ENCODE measurements at regions not wholly inside any gene's neighbourhood (a gene's known extent, or its start where the extent isn't known, plus 50 kb on each side); places are given as distances from the start of the nearest gene placed in this dataset.

DNA sequence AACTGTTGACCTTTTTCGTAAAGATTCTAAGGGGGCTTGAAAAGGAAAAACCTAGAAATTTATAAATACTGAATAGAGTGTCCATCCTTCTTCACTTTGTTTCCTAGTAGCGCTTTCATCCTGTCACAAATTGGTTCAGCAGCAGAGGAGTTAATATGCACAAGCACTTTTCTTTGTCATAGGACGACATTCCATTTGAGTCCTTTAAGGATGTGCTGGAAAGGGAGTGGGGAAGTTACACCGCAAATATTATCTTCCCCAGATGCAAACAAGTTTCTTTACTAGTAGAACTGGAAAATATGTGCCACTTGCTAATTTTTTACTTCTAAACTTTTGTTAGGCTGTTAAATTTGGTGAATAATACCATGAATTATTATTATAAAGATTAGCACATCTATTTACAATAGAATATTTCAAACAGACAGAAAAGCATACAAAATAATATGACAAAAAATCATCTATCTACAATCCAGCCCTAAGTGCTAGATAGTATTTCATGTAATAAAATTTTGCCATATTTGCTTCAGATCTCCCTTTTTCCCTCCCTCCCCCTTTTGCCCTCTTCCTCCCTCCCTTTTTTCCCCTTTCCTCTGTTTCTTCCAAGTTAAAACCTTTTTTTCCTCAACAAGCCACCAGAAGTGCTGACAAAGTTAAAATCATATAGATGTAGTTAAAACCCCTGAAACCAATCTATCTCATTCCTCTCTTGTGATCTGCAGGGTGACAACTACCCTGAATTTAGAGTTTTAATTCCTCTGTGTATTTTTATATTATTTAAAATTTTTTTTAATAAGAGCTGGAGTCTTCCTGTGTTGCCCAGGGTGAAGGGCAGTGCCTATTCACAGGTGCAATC lies 50.5 kb upstream of the MAP4K3 start:
- Histone ChIP-seq H3K9ac (ENCODE audit: low read length) (no peak overlapping the region), H3K9me3 (ENCODE audit: low read length) (no peaks in the 10 kb centered on the region), H3K27ac (ENCODE audit: low read length) (no peak overlapping the region), H3K79me2 (ENCODE audit: low read length) (no peaks in the 10 kb centered on the region), H3K9me2 (replicated peaks; ENCODE audit: insufficient read depth, low read length) (no peaks in the 10 kb centered on the region), H3K36me3 (ENCODE audit: insufficient read depth, low read length) (no peaks in the 10 kb centered on the region), H3K27me3 (ENCODE audit: low read length) (no peaks in the 10 kb centered on the region), H3K4me3 (ENCODE audit: low read length) (no peak overlapping the region), H2AFZ (ENCODE audit: low read length) (no peak overlapping the region), H3K4me1 (ENCODE audit: low read length) (peaks cover 23% of the 10 kb centered on the region), H4K20me1 (ENCODE audit: insufficient read depth, low read depth, low read length) (no peaks in the 10 kb centered on the region), H3K4me2 (ENCODE audit: low read depth, low read length, poor library complexity, severe bottlenecking) (no peak overlapping the region)
- DNase-seq: no peak

DNA sequence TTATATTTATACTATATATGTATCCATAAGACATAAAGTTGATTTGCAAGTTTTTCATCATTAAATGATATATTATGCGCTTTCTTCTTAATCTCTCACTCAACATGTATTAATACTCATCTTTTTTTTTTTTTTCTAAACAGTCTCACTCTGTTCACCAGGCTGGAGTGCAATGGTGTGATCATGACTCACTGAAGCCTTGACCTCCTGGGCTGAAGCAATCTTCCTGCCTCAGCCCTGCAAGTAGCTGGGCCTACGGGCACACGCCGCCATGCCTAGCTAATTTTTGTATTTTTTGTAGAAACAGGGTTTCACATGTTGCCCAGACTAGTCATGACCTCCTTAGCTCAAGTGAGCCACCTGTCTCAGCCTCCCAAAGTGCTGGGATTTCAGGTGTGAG lies 51.4 kb upstream of the MAP4K3 start:
- Histone ChIP-seq H3K27me3 (ENCODE audit: low read length) (no peaks in the 10 kb centered on the region), H3K4me3 (ENCODE audit: low read length) (no peak overlapping the region), H3K4me1 (ENCODE audit: low read length) (peaks cover 26% of the 10 kb centered on the region), H3K79me2 (ENCODE audit: low read length) (no peaks in the 10 kb centered on the region), H2AFZ (ENCODE audit: low read length) (no peak overlapping the region), H3K9me2 (replicated peaks; ENCODE audit: insufficient read depth, low read length) (no peaks in the 10 kb centered on the region), H3K9me3 (ENCODE audit: low read length) (no peaks in the 10 kb centered on the region), H3K9ac (ENCODE audit: low read length) (no peak overlapping the region), H3K27ac (ENCODE audit: low read length) (no peak overlapping the region), H3K36me3 (ENCODE audit: insufficient read depth, low read length) (no peaks in the 10 kb centered on the region), H4K20me1 (ENCODE audit: insufficient read depth, low read depth, low read length) (no peaks in the 10 kb centered on the region), H3K4me2 (ENCODE audit: low read depth, low read length, poor library complexity, severe bottlenecking) (no peak overlapping the region)
- no peak for DNase-seq

DNA sequence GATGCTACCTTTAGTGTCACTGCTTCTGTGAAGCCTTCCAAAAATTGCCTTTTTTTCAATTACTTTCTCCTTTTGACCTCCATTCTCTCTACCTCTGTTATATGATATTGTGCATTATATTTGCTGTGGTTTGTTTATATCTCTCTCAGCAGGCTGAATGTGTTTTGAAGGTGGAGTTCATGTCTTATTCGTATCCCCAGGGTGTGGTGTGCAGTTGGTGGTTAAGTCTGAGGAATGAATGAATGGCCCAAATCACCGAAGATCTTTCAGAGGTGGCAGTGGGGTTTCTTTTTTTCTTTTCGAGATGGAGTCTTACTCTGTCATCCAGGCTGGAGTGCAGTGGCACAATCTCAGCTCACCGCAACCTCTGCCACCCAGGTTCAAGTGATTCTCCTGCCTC lies 53.5 kb upstream of the MAP4K3 start:
- Histone ChIP-seq H4K20me1 (ENCODE audit: insufficient read depth, low read depth, low read length) (no peaks in the 10 kb centered on the region), H3K4me2 (ENCODE audit: low read depth, low read length, poor library complexity, severe bottlenecking) (no peak overlapping the region), H2AFZ (ENCODE audit: low read length) (no peak overlapping the region), H3K27me3 (ENCODE audit: low read length) (no peaks in the 10 kb centered on the region), H3K9me2 (replicated peaks; ENCODE audit: insufficient read depth, low read length) (no peaks in the 10 kb centered on the region), H3K36me3 (ENCODE audit: insufficient read depth, low read length) (no peaks in the 10 kb centered on the region), H3K4me1 (ENCODE audit: low read length) (peaks cover 38% of the 10 kb centered on the region), H3K9ac (ENCODE audit: low read length) (no peak overlapping the region), H3K79me2 (ENCODE audit: low read length) (no peaks in the 10 kb centered on the region), H3K9me3 (ENCODE audit: low read length) (no peaks in the 10 kb centered on the region), H3K27ac (ENCODE audit: low read length) (no peak overlapping the region), H3K4me3 (ENCODE audit: low read length) (no peak overlapping the region)
- no peak for DNase-seq

DNA sequence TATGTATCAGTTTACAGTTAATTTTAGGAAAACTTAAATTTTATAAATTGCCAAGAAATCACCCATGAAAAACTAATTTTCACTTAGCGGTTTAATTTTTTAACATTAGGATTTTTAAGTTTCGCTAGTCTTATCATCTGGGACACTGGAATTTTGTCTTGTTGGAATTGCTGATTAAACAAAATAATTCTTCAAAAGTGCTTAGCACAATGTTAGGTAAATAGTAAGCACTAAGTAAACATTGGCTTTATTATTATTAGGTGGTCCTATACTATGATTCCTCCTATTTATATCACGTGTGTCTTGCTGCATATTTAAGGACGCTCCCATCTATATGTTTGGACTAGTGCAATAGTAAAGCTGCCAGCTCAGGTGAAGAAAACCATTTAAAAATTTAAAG lies 54.6 kb upstream of the MAP4K3 start:
- no peak for DNase-seq
- Histone ChIP-seq H3K9me3 (ENCODE audit: low read length) (no peaks in the 10 kb centered on the region), H3K27me3 (ENCODE audit: low read length) (no peaks in the 10 kb centered on the region), H3K4me1 (ENCODE audit: low read length) (peaks cover 39% of the 10 kb centered on the region), H3K79me2 (ENCODE audit: low read length) (no peaks in the 10 kb centered on the region), H3K4me3 (ENCODE audit: low read length) (peak overlapping the region; percentile 39), H2AFZ (ENCODE audit: low read length) (no peak overlapping the region), H3K36me3 (ENCODE audit: insufficient read depth, low read length) (no peaks in the 10 kb centered on the region), H3K9ac (ENCODE audit: low read length) (no peak overlapping the region), H4K20me1 (ENCODE audit: insufficient read depth, low read depth, low read length) (no peaks in the 10 kb centered on the region), H3K27ac (ENCODE audit: low read length) (peak overlapping the region; percentile 92), H3K9me2 (replicated peaks; ENCODE audit: insufficient read depth, low read length) (no peaks in the 10 kb centered on the region), H3K4me2 (ENCODE audit: low read depth, low read length, poor library complexity, severe bottlenecking) (peak overlapping the region; percentile 78)

DNA sequence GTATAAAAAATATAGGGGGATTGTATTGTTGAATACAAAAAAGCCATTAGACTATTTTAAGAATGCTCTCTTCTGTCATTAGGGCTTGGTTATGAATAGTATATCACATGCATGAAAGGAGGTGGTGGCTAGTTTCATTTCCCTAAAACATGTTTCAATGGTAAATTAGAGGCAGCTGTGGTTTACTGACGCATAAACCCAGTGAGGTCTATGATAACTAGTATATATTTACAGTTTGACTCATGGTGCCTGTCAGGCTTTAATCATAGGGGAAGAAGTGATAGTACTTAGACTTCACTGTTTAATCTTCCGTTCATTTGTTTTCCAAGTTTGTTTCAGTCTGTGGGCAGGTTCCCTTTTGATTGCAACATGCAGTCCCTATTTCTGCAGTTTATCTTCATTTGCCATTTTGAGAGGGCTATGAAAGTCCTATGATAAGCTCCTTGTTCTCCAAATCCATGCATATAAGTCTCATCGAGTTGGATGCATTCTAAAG lies 55.1 kb upstream of the MAP4K3 start:
- H4K20me1 ChIP-seq (ENCODE audit: insufficient read depth, low read depth, low read length): no peaks in the 10 kb centered on the region
- H3K9ac ChIP-seq (ENCODE audit: low read length): peak overlapping the region; percentile 31
- DNase-seq: peak; percentile 95
- H3K27ac ChIP-seq (ENCODE audit: low read length): peak overlapping the region; percentile 92
- no peaks in the 10 kb centered on the region for H3K9me3 ChIP-seq (ENCODE audit: low read length)
- H3K36me3 ChIP-seq (ENCODE audit: insufficient read depth, low read length): no peaks in the 10 kb centered on the region
- H3K4me1 ChIP-seq (ENCODE audit: low read length): peaks cover 39% of the 10 kb centered on the region
- 0 out of 2 replicates have a peak overlapping the region, but pooled peaks have one; percentile 38 for H2AFZ ChIP-seq (ENCODE audit: low read length)
- no peaks in the 10 kb centered on the region for H3K79me2 ChIP-seq (ENCODE audit: low read length)
- H3K4me3 ChIP-seq (ENCODE audit: low read length): peak overlapping the region; percentile 55
- H3K9me2 ChIP-seq (replicated peaks; ENCODE audit: insufficient read depth, low read length): no peaks in the 10 kb centered on the region
- H3K4me2 ChIP-seq (ENCODE audit: low read depth, low read length, poor library complexity, severe bottlenecking): peak overlapping the region; percentile 78
- H3K27me3 ChIP-seq (ENCODE audit: low read length): no peaks in the 10 kb centered on the region

DNA sequence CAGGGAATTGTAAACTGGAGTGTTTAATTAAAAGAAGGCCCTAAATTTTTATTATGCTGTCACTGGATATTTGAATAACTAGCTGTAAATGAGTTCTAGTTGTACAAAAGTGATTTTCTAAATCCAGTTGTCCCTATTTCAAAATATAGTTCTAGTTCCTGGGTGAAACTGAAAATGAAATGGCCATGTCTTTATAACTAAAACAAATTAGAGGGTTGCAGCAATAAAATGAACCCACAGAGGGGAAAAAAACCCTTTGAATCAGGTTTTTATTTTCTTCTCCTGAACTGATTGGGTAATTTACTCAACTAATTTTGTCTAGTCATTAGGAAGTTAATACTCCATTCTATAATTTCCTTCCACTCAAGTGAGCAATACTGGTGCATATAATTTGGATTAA lies 55.6 kb upstream of the MAP4K3 start:
- H3K36me3 ChIP-seq (ENCODE audit: insufficient read depth, low read length): no peaks in the 10 kb centered on the region
- H3K27me3 ChIP-seq (ENCODE audit: low read length): no peaks in the 10 kb centered on the region
- no peaks in the 10 kb centered on the region for H3K9me2 ChIP-seq (replicated peaks; ENCODE audit: insufficient read depth, low read length)
- H3K4me2 ChIP-seq (ENCODE audit: low read depth, low read length, poor library complexity, severe bottlenecking): peak overlapping the region; percentile 78
- peaks cover 39% of the 10 kb centered on the region for H3K4me1 ChIP-seq (ENCODE audit: low read length)
- H3K9ac ChIP-seq (ENCODE audit: low read length): peak overlapping the region; percentile 31
- H3K4me3 ChIP-seq (ENCODE audit: low read length): peak overlapping the region; percentile 55
- H3K9me3 ChIP-seq (ENCODE audit: low read length): no peaks in the 10 kb centered on the region
- peak overlapping the region; percentile 92 for H3K27ac ChIP-seq (ENCODE audit: low read length)
- DNase-seq: no peak
- no peaks in the 10 kb centered on the region for H4K20me1 ChIP-seq (ENCODE audit: insufficient read depth, low read depth, low read length)
- H2AFZ ChIP-seq (ENCODE audit: low read length): peak overlapping the region; percentile 38; the same call in 1 of the 2 replicates
- no peaks in the 10 kb centered on the region for H3K79me2 ChIP-seq (ENCODE audit: low read length)

DNA sequence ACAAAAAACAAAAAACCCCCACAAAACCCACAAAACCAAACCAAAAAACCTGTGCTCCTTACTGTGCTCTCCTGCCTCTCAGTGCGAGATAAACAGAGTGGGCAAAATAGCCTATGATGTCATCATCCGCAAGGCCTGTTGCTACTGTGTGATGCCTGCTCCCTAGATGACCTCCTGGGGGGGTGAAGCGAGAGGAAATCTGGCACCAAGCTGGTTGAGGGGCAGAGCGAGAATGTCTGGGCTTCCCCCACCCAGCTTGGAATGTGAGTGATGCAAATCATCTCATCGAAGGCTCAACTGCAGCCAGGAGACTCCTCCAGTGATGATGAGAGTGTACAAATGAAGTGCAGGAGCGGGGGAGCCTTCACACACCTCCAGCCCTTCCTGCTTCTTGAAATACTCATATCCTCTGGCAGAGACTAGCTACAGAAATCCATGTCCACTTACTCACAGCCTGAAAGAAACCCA lies 57.7 kb upstream of the MAP4K3 start:
- Histone ChIP-seq H3K36me3 (ENCODE audit: insufficient read depth, low read length) (no peaks in the 10 kb centered on the region), H3K9me3 (ENCODE audit: low read length) (no peaks in the 10 kb centered on the region), H3K9ac (ENCODE audit: low read length) (peak overlapping the region; percentile 25; the same call in 1 of the 2 replicates), H2AFZ (ENCODE audit: low read length) (0 out of 2 replicates have a peak overlapping the region, but pooled peaks have one; percentile 78), H3K4me2 (ENCODE audit: low read depth, low read length, poor library complexity, severe bottlenecking) (peak overlapping the region; percentile 36), H3K27ac (ENCODE audit: low read length) (no peak overlapping the region), H3K27me3 (ENCODE audit: low read length) (no peaks in the 10 kb centered on the region), H4K20me1 (ENCODE audit: insufficient read depth, low read depth, low read length) (no peaks in the 10 kb centered on the region), H3K4me1 (ENCODE audit: low read length) (peaks cover 45% of the 10 kb centered on the region), H3K79me2 (ENCODE audit: low read length) (no peaks in the 10 kb centered on the region), H3K4me3 (ENCODE audit: low read length) (no peak overlapping the region), H3K9me2 (replicated peaks; ENCODE audit: insufficient read depth, low read length) (no peaks in the 10 kb centered on the region)
- DNase-seq: peak; percentile 54

DNA sequence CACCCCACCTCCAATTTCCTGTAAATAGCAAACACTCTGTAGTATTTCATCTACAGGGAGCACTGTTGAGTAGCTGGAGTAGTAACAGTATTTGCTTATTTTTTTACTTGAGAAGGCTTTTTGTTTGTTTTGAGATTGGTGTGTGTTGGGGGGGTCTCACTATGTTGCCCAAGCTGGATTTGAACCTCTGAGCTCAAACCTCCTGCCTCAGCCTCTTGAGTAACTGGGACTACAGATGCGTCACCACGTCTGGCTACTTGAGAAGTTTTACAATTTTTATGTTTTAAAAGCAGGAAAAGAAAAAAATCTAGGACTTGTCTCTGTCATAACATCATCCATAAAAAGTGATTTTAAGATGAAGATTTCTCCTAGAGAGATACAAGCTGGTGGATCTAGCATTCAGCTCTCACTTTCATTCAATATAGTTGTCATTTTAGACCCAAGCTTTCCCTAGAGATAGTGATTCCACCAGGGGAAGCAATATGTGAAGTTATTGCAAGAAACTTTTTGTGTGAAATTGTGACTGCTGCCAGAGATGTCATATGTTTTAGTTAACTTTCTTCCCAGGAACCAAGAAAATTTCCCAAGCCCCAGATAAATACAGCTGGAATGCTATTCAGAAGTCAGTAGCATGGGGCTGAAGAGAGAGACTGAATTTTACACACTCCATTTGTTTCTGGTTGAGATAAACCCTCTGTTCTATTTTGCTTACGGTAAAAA lies 60.2 kb upstream of the MAP4K3 start:
- no peaks in the 10 kb centered on the region for H4K20me1 ChIP-seq (ENCODE audit: insufficient read depth, low read depth, low read length)
- no peak overlapping the region for H2AFZ ChIP-seq (ENCODE audit: low read length)
- DNase-seq: no peak
- H3K9me2 ChIP-seq (replicated peaks; ENCODE audit: insufficient read depth, low read length): no peaks in the 10 kb centered on the region
- H3K4me2 ChIP-seq (ENCODE audit: low read depth, low read length, poor library complexity, severe bottlenecking): no peak overlapping the region
- H3K4me1 ChIP-seq (ENCODE audit: low read length): peaks cover 31% of the 10 kb centered on the region
- H3K27ac ChIP-seq (ENCODE audit: low read length): no peak overlapping the region
- H3K79me2 ChIP-seq (ENCODE audit: low read length): no peaks in the 10 kb centered on the region
- no peaks in the 10 kb centered on the region for H3K9me3 ChIP-seq (ENCODE audit: low read length)
- no peaks in the 10 kb centered on the region for H3K27me3 ChIP-seq (ENCODE audit: low read length)
- H3K36me3 ChIP-seq (ENCODE audit: insufficient read depth, low read length): no peaks in the 10 kb centered on the region
- H3K9ac ChIP-seq (ENCODE audit: low read length): no peak overlapping the region
- H3K4me3 ChIP-seq (ENCODE audit: low read length): no peak overlapping the region

All from Karpas-422 (cell line).